ENCODE measurements at regions not wholly inside any gene's neighbourhood (a gene's known extent, or its start where the extent isn't known, plus 50 kb on each side); places are given as distances from the start of the nearest gene placed in this dataset.

- TF ChIP-seq CTCF (IDR thresholded peaks at IDR 0.05): no peak
- TF ChIP-seq POLR2A (IDR thresholded peaks at IDR 0.05): no peak
These were observed 956.9 kb upstream of the NDST4 start for GRCh38 chr4:116070283-116070682.
